T-cell (primary cell): ENCODE measurements at regions not wholly inside any gene's neighbourhood (a gene's known extent, or its start where the extent isn't known, plus 50 kb on each side); places are given as distances from the start of the nearest gene placed in this dataset.

Experiments
- ATAC-seq, 4 experiments: fragments of 200-7000 bp in 3 of 4; fragments of 150-1000 bp in 1 of 4; cut with Tn5 transposase; replicated peaks in 1 of 4; 1 replicate in 3 of 4; 2 replicates in 1 of 4; pipeline ENCODE4 v1.10.0; 2021; ENCODE audit warnings: moderate library complexity in 3 of 4, mild to moderate bottlenecking in 2 of 4, moderate number of reproducible peaks in 1 of 4
- CTCF ChIA-PET, 2 donors: fragments of 300-600 bp; sonication (Branson Sonifier 250); formaldehyde crosslinking; loops; one replicate each; lab custom pipeline; 2022; ENCODE audit warnings: antibody characterized with exemption in 2 of 2; lab: Charles Lee
- POLR2A ChIA-PET, 2 donors: fragments of 300-600 bp; sonication (Branson Sonifier 250); formaldehyde crosslinking; loops; one replicate each; lab custom pipeline; 2022; ENCODE audit warnings: antibody characterized with exemption in 2 of 2; lab: Charles Lee
- DNase-seq, 35 experiments: peaks; one replicate each; pipeline versions ENCODE4 v3.0.0 to v3.0.0-alpha.2; 2013 to 2023
- H3K27ac ChIP-seq: one replicate; pipeline ENCODE4 v1.5.1; 2013; ENCODE audit warnings: low read length
- H3K27me3 ChIP-seq, 2 experiments: replicated peaks in 1 of 2; 1 replicate in 1 of 2; 2 replicates in 1 of 2; pipeline versions ENCODE4 v1.6.1 to v1.7.0; 2013; ENCODE audit warnings: low read length in 1 of 2, mixed read lengths in 1 of 2; ENCODE audit not compliant: control insufficient read depth in 2 of 2, insufficient read depth in 2 of 2; ENCODE audit errors: extremely low read depth in 1 of 2
- H3K36me3 ChIP-seq, 2 donors: 1 replicate in 1 of 2; 2 replicates in 1 of 2; pipeline versions ENCODE4 v1.6.1 to v1.7.0; 2013; ENCODE audit warnings: low read length in 1 of 2; ENCODE audit not compliant: control insufficient read depth in 2 of 2, insufficient read depth in 1 of 2; ENCODE audit errors: extremely low read depth in 1 of 2
- H3K4me1 ChIP-seq, 2 experiments: 1 replicate in 1 of 2; 2 replicates in 1 of 2; pipeline versions ENCODE4 v1.6.1 to v1.7.0; 2013; ENCODE audit warnings: low read length in 2 of 2, mixed read lengths in 1 of 2; ENCODE audit not compliant: insufficient read depth in 2 of 2, control insufficient read depth in 1 of 2; ENCODE audit errors: extremely low read depth in 1 of 2
- H3K4me3 ChIP-seq, 2 donors: 1 replicate in 1 of 2; 2 replicates in 1 of 2; pipeline versions ENCODE4 v1.5.1 to v1.7.0; 2013; ENCODE audit warnings: mild to moderate bottlenecking in 2 of 2, low read length in 1 of 2, moderate library complexity in 1 of 2; ENCODE audit not compliant: control insufficient read depth in 1 of 2; ENCODE audit errors: extremely low read depth in 1 of 2
- H3K9me3 ChIP-seq: 2 replicates; pipeline ENCODE4 v1.7.0; 2013
- H3K27ac Mint-ChIP-seq, 2 donors: one replicate each; pipeline ENCODE4 v1.8.0; 2020 to 2021; ENCODE audit warnings: mild to moderate bottlenecking in 2 of 2, mixed read lengths in 2 of 2
- H3K27me3 Mint-ChIP-seq, 2 donors: one replicate each; pipeline ENCODE4 v1.8.0; 2021 to 2022; ENCODE audit warnings: mixed read lengths in 2 of 2
- H3K36me3 Mint-ChIP-seq: one replicate; pipeline ENCODE4 v1.8.0; 2021; ENCODE audit warnings: mixed read lengths
- H3K4me1 Mint-ChIP-seq, 3 donors: one replicate each; pipeline ENCODE4 v1.8.0; 2020 to 2022; ENCODE audit warnings: mixed read lengths in 3 of 3, mild to moderate bottlenecking in 1 of 3
- H3K4me3 Mint-ChIP-seq, 3 donors: one replicate each; pipeline ENCODE4 v1.8.0; 2020 to 2022; ENCODE audit warnings: mild to moderate bottlenecking in 3 of 3, mixed read lengths in 3 of 3, moderate library complexity in 3 of 3
- H3K9me3 Mint-ChIP-seq, 3 donors: one replicate each; pipeline ENCODE4 v1.8.0; 2020 to 2022; ENCODE audit warnings: mixed read lengths in 3 of 3
- WGBS: methylation state at CpG from one replicate; pipeline ENCODE4 v1.1.5; 2013; ENCODE audit warnings: missing lambda C conversion rate; ENCODE audit not compliant: insufficient coverage; 5-methylcytosine and 5-hydroxymethylcytosine counted together

DNA sequence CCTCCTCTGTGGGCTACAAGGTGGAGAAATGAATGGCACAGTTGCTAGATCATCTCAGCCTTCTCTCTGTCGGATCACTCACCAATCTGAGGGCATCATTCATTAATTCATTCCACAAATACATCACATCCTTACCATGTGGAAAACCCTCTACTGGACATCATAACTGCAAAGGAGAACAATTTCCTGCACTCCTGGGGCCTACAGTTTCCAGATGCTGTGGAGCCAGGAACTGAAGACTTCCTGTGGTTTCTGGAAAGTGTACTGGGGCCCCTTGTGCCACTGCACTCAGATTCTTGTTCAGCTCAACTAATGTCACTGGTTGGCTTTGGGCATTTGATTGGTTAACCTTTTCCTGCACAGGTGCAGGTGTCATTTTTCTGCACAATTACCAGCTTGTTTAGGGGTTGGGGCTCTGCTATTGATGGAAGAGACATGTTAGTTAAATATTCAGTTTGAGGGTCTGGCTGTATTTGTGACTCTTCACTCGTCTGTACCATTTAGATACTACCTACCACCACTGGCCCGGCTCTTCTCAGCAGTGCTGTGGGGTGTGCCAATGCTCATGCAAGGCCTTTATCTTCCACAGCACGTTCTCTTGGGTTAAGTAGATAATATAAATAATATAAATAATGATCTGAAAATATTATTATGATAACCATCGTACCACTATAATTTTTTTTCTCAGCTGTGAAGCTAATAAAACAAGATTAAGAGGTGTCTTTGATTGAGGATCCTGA lies 427.3 kb downstream of the TSN start:
- DNase-seq = no peak
- no peaks in the 10 kb centered on the region for H3K4me1 Mint-ChIP-seq
- Histone ChIP-seq H3K4me1 (no peaks in the 10 kb centered on the region), H3K4me3 (no peak overlapping the region), H3K27me3 (peaks cover 0 to 7% of the 10 kb centered on the region in 2 experiments), H3K9me3 (no peaks in the 10 kb centered on the region), H3K36me3 (no peaks in the 10 kb centered on the region), H3K27ac (no peak overlapping the region)
- peaks cover 1 to 4% of the 10 kb centered on the region in 2 donors for H3K27me3 Mint-ChIP-seq
- H3K27ac Mint-ChIP-seq = no peak overlapping the region
- no CpG with 5 or more reads among the region's 5 CpGs for WGBS
- H3K4me3 Mint-ChIP-seq = no peak overlapping the region
- no peaks in the 10 kb centered on the region for H3K36me3 Mint-ChIP-seq
- ATAC-seq = no peak
- H3K9me3 Mint-ChIP-seq = peaks cover 0 to 5% (median 0%) of the 10 kb centered on the region in 3 donors
- CTCF ChIA-PET = no interaction called here
- POLR2A ChIA-PET = no interaction called here

DNA sequence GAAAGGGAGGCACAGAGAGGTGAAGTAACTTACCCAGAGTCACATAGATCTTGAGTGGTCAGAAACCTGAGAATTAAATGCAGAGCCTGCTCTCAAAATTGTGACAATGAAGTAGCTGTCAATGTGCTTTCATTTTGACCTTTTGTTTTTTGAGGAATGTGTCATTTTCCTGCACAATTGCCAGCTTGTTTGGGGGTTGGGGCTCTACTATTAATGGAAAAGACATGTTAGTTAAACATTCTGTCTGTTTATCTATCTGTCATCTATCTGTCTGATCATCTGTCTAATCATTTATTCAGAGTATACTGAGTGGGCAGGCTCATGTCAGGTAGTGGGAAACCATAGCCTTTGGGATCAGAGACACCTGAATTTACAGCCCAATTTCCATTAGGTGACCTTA lies 428.4 kb downstream of the TSN start:
- ChIA-PET POLR2A (no interaction called here), CTCF (no interaction called here)
- H3K27ac Mint-ChIP-seq = no peak overlapping the region
- peaks cover 1 to 9% of the 10 kb centered on the region in 2 donors for H3K27me3 Mint-ChIP-seq
- no peak overlapping the region for H3K4me3 Mint-ChIP-seq
- H3K9me3 Mint-ChIP-seq = peaks cover 0 to under 1% (median 0%) of the 10 kb centered on the region in 3 donors
- Histone ChIP-seq H3K36me3 (no peaks in the 10 kb centered on the region), H3K27ac (no peak overlapping the region), H3K4me1 (no peaks in the 10 kb centered on the region), H3K4me3 (no peak overlapping the region), H3K27me3 (peaks cover 0 to 7% of the 10 kb centered on the region in 2 experiments), H3K9me3 (no peaks in the 10 kb centered on the region)
- H3K36me3 Mint-ChIP-seq = no peaks in the 10 kb centered on the region
- no peaks in the 10 kb centered on the region for H3K4me1 Mint-ChIP-seq
- ATAC-seq = no peak
- no peak for DNase-seq

DNA sequence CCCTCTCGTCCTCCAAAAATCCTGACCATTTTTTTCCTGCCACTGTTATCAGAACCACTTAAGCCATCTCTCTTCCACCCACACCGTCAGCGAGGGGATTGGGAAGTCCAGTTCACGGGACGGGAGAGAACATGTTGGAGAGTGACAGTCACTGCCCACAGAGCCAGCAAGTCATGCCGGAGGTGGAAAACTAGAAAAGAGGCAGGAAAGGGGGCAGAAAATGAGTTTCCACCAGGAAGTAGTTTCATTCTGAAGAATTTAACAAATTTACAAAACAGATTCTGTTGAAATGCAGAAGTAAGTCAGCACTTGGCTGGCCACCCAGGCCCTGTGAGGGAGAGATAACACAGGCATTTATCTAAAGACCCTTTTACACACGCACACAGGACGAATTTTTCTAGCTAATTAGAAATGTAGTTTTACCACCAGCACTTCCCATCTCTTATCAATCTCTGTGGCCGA lies 431.3 kb downstream of the TSN start:
- H3K36me3 Mint-ChIP-seq = no peaks in the 10 kb centered on the region
- no peaks in the 10 kb centered on the region for H3K4me1 Mint-ChIP-seq
- Histone ChIP-seq H3K4me3 (no peak overlapping the region), H3K4me1 (no peaks in the 10 kb centered on the region), H3K27ac (no peak overlapping the region), H3K36me3 (no peaks in the 10 kb centered on the region), H3K9me3 (no peaks in the 10 kb centered on the region), H3K27me3 (peaks cover 0 to 10% of the 10 kb centered on the region in 2 experiments)
- CTCF ChIA-PET = no interaction called here
- H3K4me3 Mint-ChIP-seq = no peak overlapping the region
- DNase-seq (no peak), ATAC-seq (no peak)
- WGBS = 0% methylated on average over 1 of the region's 9 CpGs
- H3K9me3 Mint-ChIP-seq = no peaks in the 10 kb centered on the region
- POLR2A ChIA-PET = no interaction called here
- H3K27ac Mint-ChIP-seq = no peak overlapping the region
- H3K27me3 Mint-ChIP-seq = peaks cover 0 to 17% of the 10 kb centered on the region in 2 donors

DNA sequence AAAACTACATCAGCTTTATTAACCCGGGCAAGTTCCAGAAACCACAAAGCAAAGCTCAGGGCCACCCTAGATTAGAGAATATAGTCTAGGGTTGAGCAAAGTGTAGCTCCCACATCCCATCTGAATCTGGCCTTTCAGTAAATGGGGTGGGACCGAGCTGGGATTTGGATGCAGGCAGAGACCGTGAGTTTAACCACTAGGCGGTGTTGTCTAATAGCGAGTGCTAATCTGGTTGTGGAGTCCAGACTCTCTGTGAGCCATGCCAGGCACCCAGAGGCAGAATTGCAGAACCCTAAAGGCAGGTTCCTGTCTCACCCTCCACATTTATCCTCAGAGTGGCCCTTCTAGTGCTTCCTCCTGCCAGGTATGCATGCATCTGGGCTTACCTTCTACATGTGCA lies 435.9 kb downstream of the TSN start:
- H3K4me1 Mint-ChIP-seq = no peaks in the 10 kb centered on the region
- 48% methylated on average over 5 of the region's 5 CpGs for WGBS
- H3K9me3 Mint-ChIP-seq = no peaks in the 10 kb centered on the region
- no peak overlapping the region for H3K27ac Mint-ChIP-seq
- peaks cover 0 to 5% of the 10 kb centered on the region in 2 experiments for H3K27me3 ChIP-seq
- no peaks in the 10 kb centered on the region for H3K36me3 Mint-ChIP-seq
- H3K36me3 ChIP-seq = no peaks in the 10 kb centered on the region
- ChIA-PET POLR2A (no interaction called here), CTCF (no interaction called here)
- ATAC-seq = no peak
- no peak overlapping the region for H3K27ac ChIP-seq
- peaks cover 0 to 17% of the 10 kb centered on the region in 2 donors for H3K27me3 Mint-ChIP-seq
- no peak overlapping the region for H3K4me3 Mint-ChIP-seq
- no peaks in the 10 kb centered on the region for H3K4me1 ChIP-seq
- H3K9me3 ChIP-seq = no peaks in the 10 kb centered on the region
- H3K4me3 ChIP-seq = no peak overlapping the region
- no peak for DNase-seq

DNA sequence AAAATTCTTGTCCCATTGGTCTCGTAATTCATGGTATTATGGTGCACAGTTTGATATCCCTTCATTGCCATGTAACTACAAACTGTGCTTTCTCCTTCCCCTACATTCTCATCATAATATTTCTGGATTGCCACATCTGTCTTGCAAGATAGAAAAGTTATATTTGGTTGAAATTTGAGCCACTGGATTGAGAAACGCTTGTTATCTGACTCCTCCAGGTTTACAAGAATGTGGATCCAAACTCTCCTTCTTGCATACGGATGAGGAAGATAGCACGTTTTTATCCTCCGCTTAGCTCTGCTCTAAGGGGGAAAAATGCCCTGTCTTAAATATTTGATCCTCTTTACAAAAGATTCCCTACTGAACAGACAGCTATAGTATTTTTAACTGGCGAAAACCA lies 438.2 kb downstream of the TSN start:
- Mint-ChIP-seq H3K27ac (no peak overlapping the region), H3K27me3 (peaks cover 0 to 7% of the 10 kb centered on the region in 2 donors), H3K4me1 (no peaks in the 10 kb centered on the region), H3K4me3 (no peak overlapping the region), H3K36me3 (no peaks in the 10 kb centered on the region), H3K9me3 (no peaks in the 10 kb centered on the region)
- Histone ChIP-seq H3K4me1 (no peaks in the 10 kb centered on the region), H3K27me3 (peaks cover 0 to 2% of the 10 kb centered on the region in 2 experiments), H3K9me3 (no peaks in the 10 kb centered on the region), H3K4me3 (no peak overlapping the region), H3K27ac (no peak overlapping the region), H3K36me3 (no peaks in the 10 kb centered on the region)
- POLR2A ChIA-PET = no interaction called here
- CTCF ChIA-PET = no interaction called here
- ATAC-seq (no peak), DNase-seq (no peak)
- no CpG with 5 or more reads among the region's 6 CpGs for WGBS

DNA sequence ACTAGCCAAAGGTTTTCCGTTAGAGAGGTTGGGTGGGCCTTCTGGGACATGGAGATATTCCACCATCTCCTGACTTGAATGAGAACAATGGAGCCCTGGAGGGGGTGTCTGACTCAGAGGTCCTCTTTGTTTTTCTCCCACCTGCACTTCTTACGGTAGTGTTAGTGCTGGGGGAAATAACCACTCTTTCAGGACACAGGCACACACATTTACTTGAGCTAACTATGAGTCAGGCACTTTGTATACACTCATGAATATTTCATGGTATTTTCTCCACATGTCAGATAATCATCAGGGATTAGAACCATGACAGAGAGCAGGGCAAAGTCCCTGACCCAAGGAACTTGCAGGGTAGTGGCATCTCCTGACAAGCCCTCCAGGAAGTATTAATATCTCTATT lies 439.1 kb downstream of the TSN start:
- Mint-ChIP-seq H3K4me3 (no peak overlapping the region), H3K36me3 (no peaks in the 10 kb centered on the region), H3K9me3 (no peaks in the 10 kb centered on the region), H3K27ac (no peak overlapping the region), H3K4me1 (no peaks in the 10 kb centered on the region), H3K27me3 (peaks cover 0 to 3% of the 10 kb centered on the region in 2 donors)
- H3K4me3 ChIP-seq = no peak overlapping the region
- H3K9me3 ChIP-seq = no peaks in the 10 kb centered on the region
- no peaks in the 10 kb centered on the region for H3K4me1 ChIP-seq
- ChIA-PET CTCF (no interaction called here), POLR2A (no interaction called here)
- H3K27ac ChIP-seq = no peak overlapping the region
- no peak for ATAC-seq
- no peak for DNase-seq
- no CpG with 5 or more reads among the region's 2 CpGs for WGBS
- H3K27me3 ChIP-seq = peaks cover 0 to 2% of the 10 kb centered on the region in 2 experiments
- no peaks in the 10 kb centered on the region for H3K36me3 ChIP-seq
